ENCODE measurements at regions not wholly inside any gene's neighbourhood (a gene's known extent, or its start where the extent isn't known, plus 50 kb on each side); places are given as distances from the start of the nearest gene placed in this dataset.
A peak's percentile ranks its signal among the peaks of the same experiment; 100 is the strongest.

DNA sequence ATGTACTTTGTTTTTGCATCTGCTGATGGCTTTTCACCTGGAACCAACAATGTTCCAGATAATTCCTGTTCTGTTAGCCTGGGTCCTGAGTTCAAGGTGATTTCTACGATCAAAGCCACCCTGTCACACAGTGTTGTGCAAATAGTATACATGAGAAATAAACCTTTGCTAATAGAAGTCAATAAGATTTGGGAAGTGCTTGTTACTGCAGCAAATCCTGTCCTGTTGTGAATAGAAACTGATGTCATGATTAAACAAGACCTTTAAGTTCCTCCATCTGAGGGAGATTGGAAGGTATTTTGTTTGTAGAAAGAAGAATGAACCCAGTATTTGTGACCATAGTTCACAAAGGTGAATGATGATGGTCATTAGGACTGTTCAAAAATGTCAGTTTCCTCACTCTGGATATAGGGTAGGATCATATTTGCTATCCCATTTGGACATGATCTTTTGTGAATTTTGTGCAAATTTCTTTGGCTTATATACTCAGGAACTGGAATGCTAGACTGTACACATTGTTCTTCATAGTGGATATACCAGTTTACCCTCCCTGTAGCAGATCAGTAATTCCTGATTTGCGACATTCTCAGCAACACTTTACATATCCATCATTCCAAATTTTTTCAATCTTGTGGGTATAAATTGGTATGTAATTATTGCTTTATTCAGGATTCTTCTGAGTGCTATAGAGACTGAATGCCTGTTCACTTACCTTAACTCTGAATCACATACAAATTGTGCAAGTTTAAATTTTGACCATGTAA, 428.5 kb downstream of the METTL15 start:
- intact Hi-C loops (cut with DNase I; ENCODE audit: low total_unique reads): no loop called here
- Histone ChIP-seq H3K4me1 (no peaks in the 10 kb centered on the region), H3K27ac (no peak overlapping the region), H3K9me3 (no peaks in the 10 kb centered on the region), H3K36me3 (ENCODE audit: low read depth, missing control alignments) (no peaks in the 10 kb centered on the region), H3K27me3 (no peaks in the 10 kb centered on the region), H3K4me3 (no peak overlapping the region)
- TF ChIP-seq POLR2A (IDR thresholded peaks at IDR 0.05) (no peak), CTCF (IDR thresholded peaks at IDR 0.05) (no peak)
- 85 to 92% methylated on average over 2 of the region's 2 CpGs for WGBS, 2 donors
- DNase-seq: no peak

- DNase-seq: no peak
- no peaks in the 10 kb centered on the region for H3K9me3 ChIP-seq
- no peaks in the 10 kb centered on the region for H3K27me3 ChIP-seq
- no peaks in the 10 kb centered on the region for H3K36me3 ChIP-seq (ENCODE audit: low read depth, missing control alignments)
- H3K27ac ChIP-seq: no peak overlapping the region
- WGBS, 2 donors: 79 to 86% methylated on average over 2 of the region's 2 CpGs
- H3K4me1 ChIP-seq: no peaks in the 10 kb centered on the region
- no peak overlapping the region for H3K4me3 ChIP-seq
- TF ChIP-seq POLR2A (IDR thresholded peaks at IDR 0.05) (no peak), CTCF (IDR thresholded peaks at IDR 0.05) (no peak)
- intact Hi-C loops (cut with DNase I; ENCODE audit: low total_unique reads): no loop called here
These were observed 427.5 kb downstream of the METTL15 start for GRCh38 chr11:28535677-28536076.

DNA sequence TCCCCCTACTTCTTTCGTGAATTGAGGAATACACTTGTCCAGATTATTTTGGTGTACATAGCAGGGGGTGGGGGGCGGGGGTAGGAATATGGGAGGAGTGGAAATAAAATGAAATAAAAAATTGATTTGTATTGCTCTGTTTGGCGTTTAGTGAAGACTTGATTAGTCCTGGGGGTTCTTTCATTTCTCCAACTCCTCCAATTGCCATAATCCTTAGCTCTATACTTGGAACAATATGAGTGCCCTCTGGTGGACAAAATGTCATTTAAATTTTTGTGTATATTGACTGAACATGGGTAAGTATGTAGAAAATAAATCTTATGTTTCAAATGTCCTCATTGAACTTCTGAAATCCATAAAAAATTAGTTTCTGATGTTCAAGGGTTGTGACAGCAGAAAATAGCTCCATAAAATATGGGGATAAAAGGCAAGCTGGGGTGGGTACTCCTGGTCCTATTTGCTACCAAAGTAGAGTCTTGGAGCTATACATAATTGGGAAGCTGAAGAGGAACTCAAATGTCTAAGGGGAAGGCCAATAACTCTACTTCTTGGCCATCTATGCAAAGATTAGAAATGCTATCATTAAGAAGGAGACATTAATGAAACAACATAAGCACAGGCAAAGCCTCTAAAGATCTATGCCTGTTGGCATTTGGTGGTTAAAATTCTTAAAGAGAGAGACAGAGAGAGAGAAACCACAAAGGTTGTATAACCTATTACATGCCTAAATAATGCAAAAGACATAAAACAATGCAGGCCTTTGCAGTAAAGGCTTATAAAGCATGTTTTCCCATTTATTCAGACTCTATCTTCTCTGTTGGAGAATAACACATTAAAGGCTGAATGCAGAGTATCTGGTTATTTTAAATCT, 421.6 kb downstream of the METTL15 start:
- Histone ChIP-seq H3K4me3 (no peak overlapping the region), H3K27me3 (no peaks in the 10 kb centered on the region), H3K36me3 (ENCODE audit: low read depth, missing control alignments) (no peaks in the 10 kb centered on the region), H3K9me3 (no peaks in the 10 kb centered on the region), H3K4me1 (no peaks in the 10 kb centered on the region), H3K27ac (no peak overlapping the region)
- TF ChIP-seq CTCF (IDR thresholded peaks at IDR 0.05) (peak in 2 of 3 experiments; percentile 23 to 40), POLR2A (IDR thresholded peaks at IDR 0.05) (no peak)
- intact Hi-C loops (cut with DNase I; ENCODE audit: low total_unique reads): no loop called here
- DNase-seq: no peak
- 60 to 61% methylated on average over 3 of the region's 3 CpGs for WGBS, 2 donors

DNA sequence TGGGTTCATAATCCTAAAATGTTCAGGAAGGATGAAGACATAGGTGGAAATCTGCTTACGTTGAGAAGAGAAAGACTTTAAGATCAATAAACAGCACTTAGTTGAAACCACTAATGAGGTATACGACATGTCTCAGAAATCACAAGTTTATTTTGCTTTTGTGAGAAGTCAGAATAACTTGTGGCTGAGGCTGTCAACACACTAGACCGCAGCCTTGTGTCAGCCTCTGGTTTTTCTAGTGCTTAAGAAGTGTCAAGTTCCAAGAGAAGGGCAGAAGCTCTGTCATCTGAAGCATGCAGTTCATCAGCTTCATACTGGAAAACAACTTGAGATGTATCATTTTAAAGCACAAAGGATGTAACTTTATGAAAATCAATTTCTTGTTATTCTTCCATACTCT, 420.9 kb downstream of the METTL15 start:
- Histone ChIP-seq H3K27me3 (no peaks in the 10 kb centered on the region), H3K36me3 (ENCODE audit: low read depth, missing control alignments) (no peaks in the 10 kb centered on the region), H3K9me3 (no peaks in the 10 kb centered on the region), H3K27ac (no peak overlapping the region), H3K4me3 (no peak overlapping the region), H3K4me1 (no peaks in the 10 kb centered on the region)
- TF ChIP-seq POLR2A (IDR thresholded peaks at IDR 0.05): no peak
- TF ChIP-seq CTCF (IDR thresholded peaks at IDR 0.05): no peak
- 85% methylated on average over 3 of the region's 3 CpGs for WGBS, 2 donors
- no peak for DNase-seq
- intact Hi-C loops (cut with DNase I; ENCODE audit: low total_unique reads): no loop called here
